CMK (cell line): ENCODE measurements at regions not wholly inside any gene's neighbourhood (a gene's known extent, or its start where the extent isn't known, plus 50 kb on each side); places are given as distances from the start of the nearest gene placed in this dataset.
"Not testable (repeated sequence)": the region's sequence is repeated elsewhere in the genome, so short reads cannot be mapped to it uniquely, and the experiment has no call there.

Source experiments
- DNase-seq: peaks from one replicate; pipeline ENCODE4 v3.0.0-alpha.2; 2010; ENCODE audit warnings: low read depth

- no peak for DNase-seq
Observed at GRCh38 chr14:85156319-85156718, 373.6 kb upstream of the FLRT2 start.

DNA sequence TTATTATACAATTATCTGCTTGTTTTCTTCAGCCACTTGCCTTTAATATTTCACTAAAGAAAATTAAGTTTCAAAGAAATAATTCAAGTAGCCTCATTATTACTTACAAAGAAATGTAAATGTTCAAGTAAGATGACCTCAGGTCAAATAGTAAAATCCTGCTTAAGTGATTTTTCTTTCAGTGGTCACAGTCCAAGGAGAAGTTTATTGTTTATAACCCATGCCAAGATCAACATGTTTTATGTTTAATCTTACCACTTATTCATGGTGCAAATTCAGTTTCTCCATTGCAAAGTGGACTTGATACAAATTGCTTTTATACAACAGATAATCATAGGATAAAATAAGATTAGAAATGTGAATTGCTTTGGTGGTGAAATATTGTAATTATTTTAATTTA is 370.2 kb upstream of the FLRT2 start:
- DNase-seq, result no peak

DNA sequence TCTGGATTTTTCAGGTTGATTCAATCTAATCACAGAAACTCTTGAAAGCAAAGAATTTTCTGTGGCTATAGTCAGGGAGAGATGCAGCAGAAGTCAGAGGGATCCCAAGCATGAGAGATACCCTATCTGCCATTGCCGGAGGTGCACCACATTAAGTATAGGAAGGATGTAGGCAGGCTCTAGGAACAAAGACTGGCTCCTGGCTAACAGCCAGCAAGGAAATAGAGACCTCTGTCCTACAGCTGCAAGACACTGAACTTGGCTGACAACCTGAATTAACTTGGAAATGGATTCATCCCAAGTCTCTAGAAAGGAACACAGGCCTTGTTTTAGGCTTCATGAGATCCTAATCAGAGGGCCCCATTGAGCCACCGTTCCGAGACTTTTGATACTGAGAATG is 364.9 kb upstream of the FLRT2 start:
- DNase-seq, result no peak

- DNase-seq, result no peak
Observed at GRCh38 chr14:85169381-85169780, 360.6 kb upstream of the FLRT2 start.

GRCh38 chr14:85172290-85172689 is 357.7 kb upstream of the FLRT2 start:
- DNase-seq, result no peak

DNA sequence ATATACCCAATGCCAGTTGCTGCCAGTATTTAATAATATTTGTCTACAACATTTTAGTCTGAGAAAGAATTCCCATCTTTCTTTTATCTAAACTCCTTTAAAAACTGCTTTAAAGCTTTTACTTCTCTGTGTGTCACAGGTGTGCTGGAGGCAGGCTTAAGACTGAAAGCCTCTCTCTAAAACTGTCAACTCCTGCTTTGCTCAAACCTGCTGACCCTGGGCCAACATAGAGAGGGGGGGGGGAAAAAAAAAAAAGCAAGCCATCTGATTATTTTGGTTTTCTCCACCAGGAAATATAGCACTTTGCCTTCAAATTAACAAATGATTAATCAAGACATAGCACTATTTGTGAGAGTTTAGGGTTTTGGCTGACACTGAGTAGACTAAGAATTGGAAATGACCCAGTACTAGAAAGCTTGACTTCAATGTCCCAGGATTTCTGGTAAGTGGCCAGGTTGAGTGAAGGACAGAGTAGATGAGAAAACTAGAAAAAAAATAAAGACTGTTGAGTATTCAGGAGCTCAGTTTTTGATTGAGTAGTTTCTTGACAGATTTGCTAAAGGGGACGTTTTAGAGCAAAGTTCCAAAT is 357.0 kb upstream of the FLRT2 start:
- DNase-seq, result no peak

- DNase-seq, result no peak
Observed at GRCh38 chr14:85175556-85175955, 354.4 kb upstream of the FLRT2 start.

DNA sequence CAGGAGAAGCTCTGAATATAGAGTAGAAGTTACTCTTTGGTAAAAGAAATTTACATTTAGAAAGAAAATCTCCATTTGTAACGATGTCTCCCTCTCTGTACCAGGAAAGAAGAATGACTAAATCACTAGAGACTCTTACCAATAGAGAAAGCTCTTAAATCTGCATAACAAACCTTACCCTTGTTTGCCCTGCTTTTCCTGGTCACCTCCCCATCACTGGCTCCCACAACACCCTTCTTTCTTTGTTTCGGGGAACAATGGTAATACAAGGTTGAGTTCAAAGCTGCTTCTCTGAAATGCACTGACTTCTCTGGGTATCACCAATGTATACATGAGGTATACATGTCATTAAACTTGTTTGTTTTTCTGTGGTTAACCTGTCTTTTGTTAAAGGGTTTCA is 351.1 kb upstream of the FLRT2 start:
- DNase-seq, result no peak

DNA sequence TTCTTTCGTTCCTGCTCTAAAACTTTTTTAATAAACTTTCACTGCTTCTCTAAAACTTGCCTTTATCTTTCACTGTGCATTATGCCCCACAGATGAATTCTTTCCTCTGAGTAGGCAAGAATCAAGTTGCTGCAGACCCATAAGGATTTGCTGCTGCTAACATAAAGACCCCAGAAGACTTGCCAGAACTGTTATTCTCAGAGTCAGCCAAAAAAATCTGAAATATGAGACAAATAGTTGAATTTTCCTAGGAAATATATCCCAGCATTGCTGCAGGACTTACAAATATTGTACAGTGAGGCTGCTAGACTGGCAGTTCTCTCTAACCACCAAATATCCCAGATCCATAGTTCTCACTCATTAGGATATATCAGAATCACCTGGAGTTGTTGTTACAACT is 349.1 kb upstream of the FLRT2 start:
- no peak for DNase-seq

- DNase-seq, result no peak
Observed at GRCh38 chr14:85182282-85182681, 347.7 kb upstream of the FLRT2 start.

DNA sequence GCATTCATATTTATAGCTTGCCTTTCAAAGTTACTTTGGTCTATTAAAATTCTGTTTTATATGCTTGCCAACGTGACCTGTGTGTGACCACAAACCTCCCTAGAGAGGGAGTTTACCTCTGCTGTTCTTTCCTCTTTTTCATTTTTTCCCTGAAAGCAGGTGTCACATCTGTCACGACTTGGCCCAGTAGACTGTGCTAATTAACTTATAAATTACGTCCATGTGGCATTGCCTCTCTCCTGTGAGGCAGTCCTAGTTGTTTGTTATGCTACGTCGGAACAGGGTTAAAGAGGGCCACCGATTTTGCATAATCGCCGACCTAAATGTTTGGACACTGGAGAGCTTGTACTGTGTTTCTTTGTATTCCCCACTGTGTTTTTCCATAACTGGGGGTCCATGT is 343.9 kb upstream of the FLRT2 start:
- no peak for DNase-seq

DNA sequence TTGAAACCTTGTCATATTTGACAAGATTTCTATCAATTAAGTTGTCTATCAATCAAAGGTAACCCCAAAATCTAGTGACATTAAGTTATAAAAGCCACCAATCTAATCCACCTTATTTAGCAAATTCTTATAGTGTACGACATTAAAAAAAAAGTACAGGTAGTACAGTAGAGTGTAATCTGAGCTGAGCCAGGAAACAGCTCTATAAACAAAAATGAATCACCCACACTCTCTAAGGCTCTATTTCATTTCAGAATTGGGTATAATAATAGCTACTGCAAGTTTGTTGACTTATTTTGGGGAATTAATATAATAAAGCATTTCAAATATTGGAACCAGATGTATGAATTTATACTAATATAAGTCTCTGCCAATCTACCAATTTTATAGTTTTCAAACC is 342.4 kb upstream of the FLRT2 start:
- DNase-seq, result no peak

GRCh38 chr14:85188836-85189235 is 341.1 kb upstream of the FLRT2 start:
- no peak for DNase-seq

DNA sequence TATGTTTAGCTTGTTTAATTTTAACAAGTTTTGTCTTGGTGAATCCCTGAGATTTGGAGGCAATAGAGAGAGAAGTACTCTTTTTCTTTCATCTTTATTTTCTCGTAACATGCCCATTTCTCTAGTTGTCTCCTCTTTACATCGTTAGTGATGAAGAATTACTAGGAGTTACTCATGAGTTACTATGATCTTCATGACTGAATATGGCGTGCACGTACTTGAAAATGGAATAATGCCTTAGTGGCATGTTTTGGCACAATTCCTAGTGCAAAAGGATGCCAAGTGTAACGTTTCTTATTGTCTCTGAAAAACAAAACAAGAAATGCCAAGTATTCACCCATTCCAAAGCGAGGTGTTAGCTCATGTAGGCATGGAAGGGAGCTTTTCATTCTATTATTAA is 340.7 kb upstream of the FLRT2 start:
- DNase-seq, result not testable (repeated sequence)

DNA sequence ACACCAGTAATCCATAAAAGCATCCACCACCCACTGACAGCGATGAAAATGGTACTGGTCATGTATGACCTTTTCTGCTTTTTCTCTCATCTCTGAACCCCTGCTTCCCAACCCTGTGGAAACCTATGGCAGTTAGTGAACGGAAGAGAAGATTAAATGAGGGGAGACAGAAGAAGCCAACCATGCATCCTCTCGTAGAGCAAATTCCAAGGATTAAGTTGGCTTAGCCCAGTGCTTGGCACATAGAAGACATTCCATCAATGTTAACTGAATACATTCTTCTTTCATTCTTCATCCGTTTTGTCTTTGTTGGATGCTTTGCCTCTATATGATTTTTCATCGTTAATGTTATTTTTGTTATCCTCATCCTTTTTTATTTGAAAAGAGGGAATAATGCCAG is 339.7 kb upstream of the FLRT2 start:
- no peak for DNase-seq

GRCh38 chr14:85191986-85192385 is 338.0 kb upstream of the FLRT2 start:
- no peak for DNase-seq

GRCh38 chr14:85195872-85196477 is 334.0 kb upstream of the FLRT2 start:
- DNase-seq, result no peak

DNA sequence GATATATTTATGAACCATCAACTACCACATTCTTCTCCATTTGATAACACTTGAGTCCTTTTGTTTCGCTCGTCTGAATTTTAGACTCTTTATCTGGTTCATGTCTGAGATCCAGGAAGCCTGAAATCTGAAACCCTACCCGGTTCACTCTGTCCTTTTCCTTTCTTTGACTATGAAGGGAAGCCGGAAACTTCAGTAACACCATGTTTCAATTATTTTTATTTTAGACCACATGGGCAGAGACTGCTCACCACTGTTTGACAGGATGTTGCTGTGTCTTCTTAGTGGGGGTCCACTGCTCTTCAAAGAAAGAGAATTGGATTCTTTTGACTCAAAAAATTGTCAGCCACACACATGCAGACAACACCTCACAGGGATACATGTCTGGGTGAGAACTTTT is 331.9 kb upstream of the FLRT2 start:
- no peak for DNase-seq

GRCh38 chr14:85205875-85206274 is 324.1 kb upstream of the FLRT2 start:
- no peak for DNase-seq

DNA sequence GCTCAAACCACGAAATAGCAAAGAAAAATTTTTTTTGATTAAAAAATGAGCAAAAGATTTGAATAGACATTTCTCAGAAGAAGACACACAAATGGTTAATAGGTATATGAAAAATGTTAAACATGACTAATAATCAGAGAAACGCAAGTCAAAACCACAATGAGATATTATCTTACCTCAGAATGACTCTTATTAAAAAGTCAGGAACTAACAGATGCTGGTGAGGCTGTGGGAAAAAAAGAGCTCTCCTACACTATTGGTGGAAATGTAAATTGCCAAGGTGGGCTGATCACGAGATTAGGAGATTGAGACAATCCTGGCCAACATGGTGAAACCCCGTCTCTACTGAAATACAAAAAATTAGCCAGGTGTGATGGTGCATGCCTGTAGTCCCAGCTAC is 315.5 kb upstream of the FLRT2 start:
- DNase-seq, result no peak

DNA sequence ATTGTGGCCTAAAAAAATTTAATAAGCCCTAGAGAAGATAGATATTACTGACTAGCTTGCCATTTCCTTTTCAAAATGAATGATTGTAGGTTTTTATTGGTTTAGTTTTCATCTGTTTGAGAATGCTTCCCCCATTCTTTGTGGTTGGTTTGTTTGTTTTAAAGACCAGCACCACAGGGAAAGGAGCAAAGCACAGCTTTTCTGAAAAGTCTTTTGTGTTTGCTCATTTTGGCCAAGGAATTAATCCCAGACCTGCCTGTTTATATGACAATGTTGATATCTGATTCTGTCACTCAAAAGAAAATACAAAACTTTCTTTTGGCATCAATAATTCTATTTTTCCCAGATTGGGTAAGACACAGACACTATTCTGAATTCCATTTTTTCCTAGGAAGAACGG is 312.5 kb upstream of the FLRT2 start:
- no peak for DNase-seq

GRCh38 chr14:85218982-85219381 is 311.0 kb upstream of the FLRT2 start:
- DNase-seq, result no peak

- DNase-seq, result no peak
Observed at GRCh38 chr14:85221832-85222231, 308.1 kb upstream of the FLRT2 start.

GRCh38 chr14:85222341-85222740 is 307.6 kb upstream of the FLRT2 start:
- DNase-seq, result no peak

GRCh38 chr14:85223667-85224066 is 306.3 kb upstream of the FLRT2 start:
- no peak for DNase-seq
